GF-D8 (cell line): ENCODE measurements at regions not wholly inside any gene's neighbourhood (a gene's known extent, or its start where the extent isn't known, plus 50 kb on each side); places are given as distances from the start of the nearest gene placed in this dataset.

Experiments used
- DNase-seq: peaks from one replicate; lab custom pipeline; 2025; lab: John Stamatoyannopoulos, UW

DNA sequence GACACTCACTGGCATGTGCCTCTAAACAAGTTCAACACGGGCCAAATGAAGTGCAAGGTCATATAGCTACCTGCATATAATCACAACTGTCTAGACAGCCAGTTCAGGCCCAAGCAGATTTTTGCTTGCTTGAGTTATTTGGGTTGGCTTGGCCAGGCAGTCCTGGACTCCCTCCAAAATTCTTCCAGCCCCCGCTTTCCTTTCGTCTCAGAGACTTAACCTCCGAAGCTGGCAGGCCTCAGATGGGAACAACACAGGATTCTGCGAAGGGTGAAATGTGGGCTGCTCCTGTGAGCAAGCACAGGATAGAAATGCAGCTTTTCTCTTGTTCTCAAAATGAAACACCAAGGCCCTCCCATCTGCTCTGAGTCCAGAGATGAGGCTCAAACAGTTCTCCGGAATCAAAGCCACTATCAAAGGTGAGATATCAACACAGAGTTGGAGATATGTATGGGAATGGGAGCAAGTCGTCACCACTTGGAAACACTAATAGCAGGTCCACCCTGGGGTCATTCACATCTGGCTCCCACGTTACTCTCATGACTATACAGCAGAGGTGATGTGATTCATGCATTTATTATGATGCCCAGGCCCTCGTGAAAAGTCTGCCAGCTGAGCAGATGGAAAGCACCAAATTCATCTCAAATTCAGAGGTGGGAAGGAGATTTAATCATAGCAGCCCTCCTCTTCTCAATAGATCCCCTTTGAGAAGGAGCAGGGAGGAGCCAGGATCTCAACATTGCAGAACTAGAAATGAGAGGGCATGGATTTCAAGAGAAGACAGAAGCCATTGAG lies 389.8 kb downstream of the NUAK1 start:
- DNase-seq: no peak

DNA sequence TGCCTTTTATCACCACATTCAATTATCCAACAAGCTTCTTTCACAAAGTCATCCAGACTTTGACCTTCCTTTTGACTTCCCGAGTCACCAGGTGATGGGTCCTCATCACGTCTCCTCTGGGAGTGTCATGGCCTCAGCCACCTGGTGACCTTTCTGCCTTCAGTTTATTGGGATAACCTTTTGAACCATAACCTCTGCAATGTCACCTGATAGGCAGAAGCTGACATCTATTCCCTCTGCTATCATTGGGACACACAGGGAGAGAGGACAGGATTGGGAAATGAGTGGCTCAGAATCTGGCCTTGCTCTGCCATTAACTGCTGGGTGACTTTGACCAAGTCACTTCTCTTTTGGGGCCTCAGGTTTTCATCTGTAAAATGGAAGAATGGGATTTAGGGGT lies 388.7 kb downstream of the NUAK1 start:
- no peak for DNase-seq

DNA sequence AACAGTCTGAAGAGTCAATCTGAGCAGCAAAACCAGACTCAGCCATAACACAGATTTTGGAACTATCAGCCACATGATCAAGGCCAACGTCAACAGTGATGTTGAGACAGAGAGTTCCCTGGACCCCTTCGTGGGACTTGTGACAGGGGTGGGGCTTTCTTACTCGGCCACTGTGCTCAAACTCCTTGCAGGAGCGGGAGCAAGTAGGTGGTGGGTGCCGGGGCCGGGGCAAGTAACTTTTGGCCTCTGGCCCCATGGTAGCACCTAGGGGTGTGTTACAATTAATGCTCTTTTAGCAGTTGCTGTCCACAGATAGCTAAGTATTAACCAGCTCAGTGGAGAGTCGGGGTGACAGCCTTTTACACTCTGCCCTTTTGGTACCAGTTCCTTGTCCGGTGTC lies 384.4 kb downstream of the NUAK1 start:
- no peak for DNase-seq

DNA sequence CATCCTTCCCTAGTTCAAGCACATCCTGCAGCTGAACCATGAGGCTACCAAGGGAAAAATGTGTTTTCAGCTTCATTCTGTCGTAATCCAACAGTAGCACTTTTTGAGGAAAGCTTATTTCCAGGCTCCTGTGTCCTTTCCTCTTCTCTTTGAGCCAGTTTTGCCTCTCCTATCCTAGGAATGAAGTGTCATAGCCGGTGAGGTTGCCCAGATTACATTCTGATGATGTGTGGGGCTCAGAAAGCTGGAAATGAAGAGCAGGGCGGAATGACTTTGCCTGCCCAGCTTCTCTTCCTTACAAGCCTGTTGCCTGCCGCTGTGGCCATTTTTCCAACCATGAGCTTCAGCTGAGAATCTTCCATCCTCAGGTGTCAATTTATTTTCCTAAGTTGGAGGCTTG lies 381.8 kb downstream of the NUAK1 start:
- DNase-seq: no peak

DNA sequence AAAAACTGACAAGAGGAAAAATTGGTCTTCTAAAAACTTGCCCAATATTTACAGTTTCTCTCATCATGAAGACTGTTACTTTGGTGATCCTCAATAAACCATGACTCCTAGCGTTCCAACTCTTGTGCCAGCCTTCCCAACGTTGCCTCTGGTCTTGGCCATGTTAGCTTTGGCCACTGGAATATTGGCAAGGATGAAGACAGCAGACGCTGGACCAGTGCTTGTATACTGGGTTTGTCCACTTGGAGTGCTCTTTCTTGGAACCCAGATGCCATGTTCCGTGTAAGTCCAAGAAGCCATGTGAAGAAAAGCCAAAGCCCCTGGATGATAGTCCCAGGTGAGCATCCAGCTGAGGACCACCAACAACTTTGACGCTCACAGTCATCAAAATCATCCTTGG lies 379.6 kb downstream of the NUAK1 start:
- DNase-seq: no peak

DNA sequence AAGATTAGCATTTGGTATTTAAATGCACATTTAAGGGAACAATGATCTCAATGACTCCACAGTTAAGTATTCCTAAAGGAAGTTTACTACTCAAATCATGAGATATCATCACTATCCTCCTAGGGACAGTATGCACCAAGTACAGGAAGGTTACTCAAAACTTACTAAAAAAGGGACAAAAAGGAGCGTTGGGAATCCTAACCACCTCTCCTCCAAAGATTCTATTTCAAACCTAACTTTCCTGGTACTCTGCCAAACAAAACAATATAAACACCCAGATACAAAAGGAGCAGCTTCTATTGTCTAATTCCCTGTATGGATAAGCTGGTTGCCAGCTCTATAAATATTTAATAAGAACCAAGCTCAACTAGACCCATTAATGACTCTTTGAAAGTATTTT lies 377.7 kb downstream of the NUAK1 start:
- no peak for DNase-seq

DNA sequence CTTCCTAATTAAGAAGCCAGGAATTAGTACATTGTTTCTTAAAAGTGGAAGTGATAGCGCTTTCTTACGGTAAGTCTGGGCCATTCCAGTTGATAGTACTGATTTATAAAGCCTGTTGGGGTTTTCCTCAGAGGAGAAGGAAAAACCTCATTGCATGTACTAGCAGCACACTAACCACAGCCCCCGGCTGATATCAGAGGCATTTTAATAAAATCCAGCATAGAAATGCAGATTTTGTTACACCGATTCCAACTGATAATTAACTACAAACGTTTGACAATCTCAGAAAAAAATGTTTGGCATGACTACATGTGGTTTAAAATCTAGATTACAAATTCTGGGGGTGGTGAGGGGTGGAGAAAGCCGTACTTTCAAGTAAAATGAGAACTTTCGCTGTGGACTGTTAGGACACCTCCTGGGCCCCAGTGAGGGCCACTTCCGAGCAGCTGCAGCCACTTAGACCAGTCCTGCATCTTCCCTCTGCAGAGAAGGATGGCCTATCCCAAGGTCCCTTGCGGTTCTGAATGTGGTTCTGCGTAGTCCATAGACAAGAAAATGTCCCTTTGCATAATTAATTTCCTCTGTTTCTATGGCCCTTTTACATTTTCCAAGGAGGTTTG lies 374.4 kb downstream of the NUAK1 start:
- DNase-seq: no peak

DNA sequence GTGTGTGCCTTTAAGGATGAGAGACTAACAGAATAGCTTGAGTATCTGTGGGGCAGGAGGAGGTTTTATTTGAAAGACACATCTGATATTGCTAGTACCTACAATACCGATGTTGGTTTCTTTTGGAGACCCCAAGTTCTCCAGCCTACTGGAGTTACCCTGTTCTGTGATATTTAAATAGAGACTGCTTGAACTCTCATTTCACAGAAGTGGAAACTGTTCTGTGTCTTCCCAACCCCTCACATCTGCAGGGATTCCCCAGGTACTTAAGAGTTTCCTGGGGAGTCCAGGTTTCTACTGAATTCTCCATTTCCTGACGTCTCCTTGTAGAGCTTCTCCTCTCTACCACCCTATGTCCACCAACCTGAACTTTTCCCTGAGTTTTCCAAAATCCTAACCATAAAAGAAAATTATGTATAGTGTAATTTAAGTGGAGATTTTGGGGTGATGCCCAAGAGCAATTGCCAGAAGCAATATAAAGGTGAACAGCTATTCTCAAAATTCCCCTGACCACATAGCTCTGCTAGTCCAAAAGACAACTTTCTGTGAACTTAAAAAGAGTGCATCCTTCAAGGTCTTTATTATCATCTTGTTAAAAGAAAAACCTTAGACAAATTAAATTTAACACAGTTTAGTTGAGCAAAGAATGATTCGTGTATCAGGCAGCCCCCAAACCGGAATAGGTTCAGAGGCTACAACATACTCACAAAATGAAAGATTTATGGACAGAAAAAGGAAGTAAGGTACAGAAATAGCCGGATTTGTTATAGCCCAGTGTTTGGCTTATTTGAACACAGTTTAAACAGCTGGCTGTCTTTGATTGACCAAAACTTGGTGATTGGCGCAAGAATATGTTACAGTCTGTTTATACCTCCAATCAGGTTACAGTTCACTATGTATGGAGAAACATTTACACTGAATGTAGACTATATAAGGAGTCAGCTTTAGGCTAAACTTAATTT lies 373.4 kb downstream of the NUAK1 start:
- DNase-seq: no peak

DNA sequence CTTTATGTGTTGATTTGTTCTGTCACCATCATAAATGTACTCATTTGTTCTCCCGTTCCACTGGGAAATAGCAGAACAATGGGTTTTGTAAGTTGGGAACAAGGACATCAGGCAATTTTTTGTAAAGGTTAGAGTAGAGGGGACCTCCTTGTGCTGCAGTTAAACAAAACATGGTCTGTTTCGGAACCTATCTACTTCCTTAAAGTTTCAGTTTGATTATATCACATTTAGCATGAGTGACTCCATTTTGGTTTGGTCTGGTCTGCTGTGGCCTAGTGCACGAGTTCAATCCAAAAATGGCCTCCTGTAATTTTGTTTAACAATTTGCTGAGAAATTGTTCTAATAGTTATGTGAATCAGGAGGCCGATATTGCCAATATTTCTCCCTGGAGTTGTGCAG lies 372.7 kb downstream of the NUAK1 start:
- no peak for DNase-seq

DNA sequence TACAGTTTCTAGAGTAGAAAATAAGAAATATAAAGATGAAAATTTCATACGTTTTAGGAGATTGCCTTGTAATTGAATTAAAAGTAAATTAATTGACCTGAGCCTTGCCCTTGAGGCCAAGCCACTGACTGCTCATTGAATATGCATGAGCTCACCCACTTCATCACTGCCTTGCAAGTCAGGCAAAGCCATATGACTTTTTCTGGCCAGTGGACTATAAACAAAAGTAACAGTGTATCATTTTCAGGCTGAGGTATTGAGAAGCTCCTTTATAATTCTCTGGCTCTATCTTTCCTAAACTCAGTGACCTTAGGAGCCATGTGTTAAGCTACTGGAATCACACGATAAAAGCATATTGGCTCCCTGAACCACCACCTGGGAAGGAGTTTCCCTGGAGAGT lies 369.3 kb downstream of the NUAK1 start:
- no peak for DNase-seq

DNA sequence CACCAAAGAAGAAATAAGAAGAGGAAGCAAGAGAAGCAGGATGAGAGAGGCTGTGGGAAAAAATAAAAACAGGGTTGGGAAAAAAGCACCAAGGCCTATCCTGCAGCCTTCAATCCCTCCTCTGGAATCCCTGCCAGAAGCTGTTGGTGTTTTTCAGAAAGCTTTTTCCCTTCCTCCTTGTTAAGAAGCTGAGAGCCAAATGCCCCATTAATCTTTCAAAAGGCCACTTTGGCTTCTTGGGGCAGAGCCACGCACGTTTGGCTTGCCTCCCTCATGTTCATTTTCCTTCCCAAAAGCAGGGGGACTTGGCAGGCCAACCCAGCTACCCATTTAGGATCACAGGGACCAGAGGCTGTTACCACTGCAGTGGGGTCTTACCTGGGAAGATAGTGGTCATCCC lies 365.3 kb downstream of the NUAK1 start:
- DNase-seq: no peak

DNA sequence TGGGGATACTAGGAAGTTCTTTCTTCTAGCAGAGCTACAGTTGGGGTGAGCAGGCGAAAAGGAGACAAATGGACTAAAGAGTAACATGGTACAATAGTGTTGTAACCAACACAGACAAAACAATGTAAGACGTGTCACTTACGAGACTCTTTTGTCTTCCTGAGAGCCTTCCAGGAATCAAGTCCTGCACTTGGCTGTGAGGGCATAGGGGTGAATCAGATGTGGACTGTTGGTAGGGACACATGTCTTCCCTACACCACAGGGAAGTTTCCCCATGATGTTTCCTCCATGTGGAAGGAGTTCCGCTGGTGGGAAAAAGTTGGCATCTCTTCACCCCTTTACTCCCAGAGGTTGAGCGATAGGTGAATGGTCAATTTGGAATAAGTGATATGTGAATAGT lies 364.7 kb downstream of the NUAK1 start:
- DNase-seq: no peak

DNA sequence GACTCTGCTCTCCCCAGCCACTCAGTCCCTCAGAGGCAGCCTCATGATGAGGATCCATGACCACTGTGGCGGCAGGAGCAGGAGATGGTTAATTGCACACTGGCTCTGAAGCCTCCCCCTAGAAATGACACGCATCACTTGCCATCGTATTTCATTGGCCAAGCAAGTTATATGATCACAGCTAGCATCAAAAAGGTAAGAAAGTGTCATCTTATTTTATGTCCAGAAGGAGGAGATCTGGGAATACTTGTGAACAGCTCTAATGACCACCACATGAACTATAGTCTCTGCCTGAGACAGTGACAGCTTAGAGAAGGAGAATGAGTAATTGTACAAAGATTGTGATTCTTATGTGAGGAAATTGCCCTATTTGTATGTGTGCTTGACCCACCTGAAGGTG lies 363.4 kb downstream of the NUAK1 start:
- DNase-seq: no peak

DNA sequence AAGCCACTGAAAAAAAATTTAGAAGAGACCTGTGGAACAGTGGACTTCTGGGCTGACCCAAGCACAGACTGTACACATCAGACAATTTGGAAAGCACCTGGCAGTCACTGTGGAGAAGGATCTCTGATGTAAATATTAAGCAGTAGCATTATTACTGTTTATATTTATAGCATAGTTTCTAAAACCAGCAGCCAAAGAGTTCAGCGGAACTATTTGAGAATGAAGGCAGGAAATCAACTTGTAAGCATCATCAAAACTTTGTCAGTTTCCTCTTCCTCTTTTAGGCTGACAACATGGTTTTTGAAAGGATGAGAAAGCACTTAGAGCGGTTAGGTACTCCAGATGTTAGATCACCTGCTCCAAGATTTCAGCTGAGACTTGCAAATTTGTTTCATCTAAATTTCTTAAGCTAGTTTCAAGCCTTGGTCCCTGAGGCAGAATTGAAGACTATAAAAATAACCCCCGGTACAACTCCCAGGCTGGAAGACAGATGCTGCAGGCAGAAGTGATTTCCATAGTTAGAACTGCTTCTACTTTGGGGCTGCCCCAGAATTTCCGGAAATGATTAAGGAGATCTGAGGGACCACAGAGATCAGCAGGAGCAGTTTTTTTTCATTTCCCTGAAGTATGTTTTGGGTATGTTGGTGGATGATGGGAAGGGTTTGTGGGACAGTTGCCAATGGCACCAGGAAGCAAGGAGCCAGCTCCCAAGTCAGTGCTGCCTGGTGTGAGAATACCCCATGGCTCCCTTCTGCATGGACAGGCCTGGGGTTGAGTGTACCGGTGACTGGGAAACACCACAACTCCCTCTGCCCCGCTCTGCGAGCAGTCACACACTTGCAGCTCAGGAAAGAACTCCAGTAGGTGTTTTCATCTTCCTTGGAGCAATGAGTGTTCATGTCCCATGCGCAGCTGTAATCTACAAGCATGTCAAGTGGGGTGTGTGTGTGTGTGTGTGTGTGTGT lies 354.5 kb downstream of the NUAK1 start:
- no peak for DNase-seq

DNA sequence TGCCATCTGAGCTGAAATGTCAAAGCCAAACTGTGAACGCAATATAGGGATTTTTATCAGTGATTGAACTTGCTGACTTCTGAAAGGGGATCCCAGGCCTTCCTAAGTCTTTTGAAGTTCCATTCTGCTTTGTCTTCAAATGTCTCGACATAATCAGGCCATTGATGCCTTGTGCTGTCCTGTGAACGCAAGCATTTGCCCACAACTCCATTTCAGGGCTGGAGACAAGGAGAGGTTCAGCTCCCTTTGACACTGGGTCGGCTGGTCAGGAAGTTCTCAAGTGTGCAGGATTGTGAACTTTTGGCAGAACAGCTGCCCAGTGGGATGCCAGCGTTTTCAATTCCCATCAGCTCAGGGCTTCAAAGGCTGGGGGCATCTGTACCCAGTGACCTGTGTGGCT lies 345.3 kb downstream of the NUAK1 start:
- DNase-seq: no peak

DNA sequence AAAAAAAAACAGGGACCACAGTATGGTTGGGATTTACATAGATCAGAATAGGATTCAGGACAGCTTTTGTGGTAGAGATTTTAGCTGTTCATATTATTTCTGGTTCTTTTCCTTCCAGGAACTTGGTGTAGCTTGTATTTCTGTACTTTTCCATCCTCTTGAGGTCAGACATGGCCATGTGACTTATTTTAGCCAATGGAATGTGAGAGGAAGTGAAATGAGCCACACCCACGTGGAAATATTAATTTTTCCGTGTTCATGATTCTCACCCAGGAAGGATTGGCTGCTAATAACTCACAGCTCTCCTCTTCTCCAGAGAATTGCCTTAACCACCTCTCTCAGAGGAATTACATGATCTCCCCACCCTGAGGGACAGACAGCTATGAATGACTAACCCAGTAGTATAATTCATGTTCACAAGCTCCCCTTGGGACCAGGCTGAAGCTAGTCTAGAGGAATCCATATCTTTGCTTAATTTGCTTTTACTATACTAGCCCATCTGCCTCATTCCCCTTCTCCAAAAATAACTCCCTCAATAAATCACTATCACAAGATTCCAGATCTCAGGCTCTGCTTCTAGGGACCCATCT lies 340.4 kb downstream of the NUAK1 start:
- no peak for DNase-seq

DNA sequence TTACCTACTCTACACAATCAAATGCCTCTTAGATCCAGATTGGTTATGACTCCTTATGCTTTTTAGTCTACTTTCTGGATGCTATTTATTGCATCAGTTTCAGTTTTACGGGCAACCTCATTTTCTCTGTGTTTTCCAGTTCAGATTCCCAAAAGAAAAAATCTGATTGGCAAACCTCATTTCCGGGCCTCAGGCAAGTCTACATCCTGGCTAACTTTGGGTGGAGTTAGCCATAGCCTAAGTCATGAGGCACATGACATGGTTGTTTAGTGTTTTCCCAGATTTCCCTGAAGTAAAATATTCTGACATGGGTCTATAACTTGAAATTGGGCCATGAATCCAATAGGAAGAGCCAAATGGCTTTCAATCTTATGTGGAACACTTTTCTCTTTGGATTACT lies 339.7 kb downstream of the NUAK1 start:
- no peak for DNase-seq

DNA sequence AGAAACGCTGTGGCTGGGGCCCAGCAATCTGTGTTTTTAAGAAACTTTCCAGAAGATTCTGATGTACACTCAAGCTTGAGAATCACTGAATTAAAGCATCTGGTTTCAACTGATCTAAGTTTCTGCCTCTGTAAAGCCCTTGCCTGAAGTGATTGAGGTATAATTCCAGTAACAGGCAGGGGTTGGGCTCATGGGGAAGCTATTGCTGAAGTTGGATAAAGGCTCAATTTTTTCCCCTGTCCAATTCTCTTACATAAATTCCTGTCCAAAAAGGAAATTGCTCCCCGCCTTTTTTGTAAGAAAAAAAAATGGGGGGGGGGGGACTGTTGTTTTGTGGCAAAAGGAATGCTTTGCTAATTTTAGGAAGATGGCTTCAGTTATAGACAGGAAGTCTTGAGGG lies 337.4 kb downstream of the NUAK1 start:
- no peak for DNase-seq

DNA sequence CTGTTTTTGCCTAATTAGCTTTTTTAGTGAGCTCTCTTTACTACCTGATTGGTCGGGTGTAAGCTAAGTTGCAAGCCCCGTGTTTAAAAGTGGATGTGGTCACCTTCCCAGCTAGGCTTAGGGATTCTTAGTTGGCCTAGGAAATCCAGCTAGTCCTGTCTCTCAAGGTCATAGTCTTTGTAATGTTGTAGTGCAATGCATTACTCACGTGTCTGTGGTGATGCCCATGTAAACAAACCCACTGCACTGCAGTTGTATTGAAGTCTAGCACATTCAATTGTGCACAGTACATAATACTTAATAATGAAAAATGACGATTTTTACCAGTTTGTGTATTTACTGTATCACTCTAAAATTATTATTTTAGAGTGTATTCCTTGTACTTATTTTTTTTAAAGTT lies 335.5 kb downstream of the NUAK1 start:
- no peak for DNase-seq

DNA sequence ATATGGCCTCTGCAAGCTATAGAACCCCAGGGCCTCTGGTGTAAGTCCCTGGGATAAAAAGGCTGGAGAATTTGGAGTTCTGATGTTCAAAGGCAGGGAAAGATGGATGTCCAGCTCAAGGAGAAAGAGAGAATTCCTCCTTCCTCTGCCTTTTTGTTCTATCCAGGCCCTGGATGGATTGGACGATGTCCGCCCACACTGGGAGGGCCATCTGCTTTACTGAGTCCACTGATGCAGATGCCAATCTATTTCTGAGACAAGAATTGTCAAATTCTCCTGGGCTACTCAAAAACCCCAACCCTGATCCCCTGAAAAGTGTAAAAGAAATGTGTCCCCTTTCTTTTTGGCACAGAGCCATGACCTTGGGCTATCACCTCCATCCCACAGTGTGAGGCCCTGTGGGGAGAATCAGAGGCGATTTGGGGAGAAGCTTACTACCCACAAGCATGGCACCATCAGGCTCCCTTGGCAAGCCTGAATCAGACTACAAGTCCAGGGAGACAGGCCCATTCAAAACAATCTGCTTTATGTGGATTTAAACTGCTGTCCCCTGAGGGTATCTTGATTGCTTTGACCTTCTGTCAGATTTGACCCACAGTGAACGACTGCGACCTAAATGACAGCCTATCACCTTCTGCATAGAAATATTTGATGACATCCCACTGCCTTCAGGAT lies 334.0 kb downstream of the NUAK1 start:
- DNase-seq: no peak
